A673 (cell line): ENCODE measurements at regions not wholly inside any gene's neighbourhood (a gene's known extent, or its start where the extent isn't known, plus 50 kb on each side); places are given as distances from the start of the nearest gene placed in this dataset.

Experiments used
- CTCF ChIP-seq: fragments of 300-800, 200-600 bp; sonication (generic); conservative IDR thresholded peaks from 2 replicates; pipeline ENCODE4 v1.5.1; 2017; ENCODE audit warnings: low read depth, mild to moderate bottlenecking, antibody characterized with exemption, low read length, moderate library complexity, mixed read lengths
- EZH2 ChIP-seq: fragments of 200-600 bp; sonication (generic); IDR thresholded peaks from 2 replicates; pipeline ENCODE4 v1.6.1; 2017; ENCODE audit warnings: borderline replicate concordance, low read depth, mild to moderate bottlenecking, mixed read lengths, antibody characterized with exemption, low read length; ENCODE audit not compliant: poor library complexity, severe bottlenecking

- no peak for TF ChIP-seq CTCF
- TF ChIP-seq EZH2: no peak
Observed at GRCh38 chr3:40985195-40985594, 214.1 kb upstream of the CTNNB1 start.
